K562 (cell line): ENCODE measurements at regions not wholly inside any gene's neighbourhood (a gene's known extent, or its start where the extent isn't known, plus 50 kb on each side); places are given as distances from the start of the nearest gene placed in this dataset. TPM values are rescaled to one million over a fixed set of nuclear protein-coding genes. Genes with fewer than 3 reads are reported as not detected.

Experiments used
- small RNA-seq: library from RNA; depleted of rRNA; stranded (forward); fragments of <200 nt; gene quantifications from one replicate; pipeline ENCODE3, GENCODE V24; 2014

Small RNAs in the stretch of these regions (small RNA-seq; reads per million reads assigned to genes)
- gene AC064859.1: not detected
